SK-N-SH (cell line): ENCODE measurements at regions not wholly inside any gene's neighbourhood (a gene's known extent, or its start where the extent isn't known, plus 50 kb on each side); places are given as distances from the start of the nearest gene placed in this dataset.

ENCODE experiments used
- CTCF ChIP-seq: fragments of 200-600 bp; sonication (generic); IDR thresholded peaks from 2 replicates; pipeline ENCODE4 v1.6.1; 2017; ENCODE audit warnings: antibody characterized with exemption, mild to moderate bottlenecking, moderate library complexity
- ELF1 ChIP-seq: IDR thresholded peaks from 2 replicates; pipeline ENCODE4 v1.4.0; 2012
- EP300 ChIP-seq, 2 experiments: IDR thresholded peaks; 2 replicates each; pipeline versions ENCODE4 v1.4.0 to v1.6.1; 2012; ENCODE audit warnings: borderline replicate concordance in 1 of 2, low read depth in 1 of 2, low read length in 1 of 2
- EZH2phosphoT487 ChIP-seq: fragments of 200-600 bp; sonication (generic); IDR thresholded peaks from 2 replicates; pipeline ENCODE4 v1.6.1; 2017; ENCODE audit warnings: low read depth, mixed run types, mild to moderate bottlenecking, antibody characterized with exemption, moderate library complexity, borderline replicate concordance
- NRF1 ChIP-seq: IDR thresholded peaks from 2 replicates; pipeline ENCODE4 v1.6.1; 2012; ENCODE audit warnings: low read depth, mild to moderate bottlenecking, low read length
- PBX3 ChIP-seq: IDR thresholded peaks from 2 replicates; pipeline ENCODE4; 2012
- POLR2AphosphoS5 ChIP-seq: IDR thresholded peaks from 2 replicates; pipeline ENCODE4 v1.6.1; 2012; ENCODE audit warnings: low read depth, low read length
- RAD21 ChIP-seq: IDR thresholded peaks from 2 replicates; pipeline ENCODE4 v1.6.1; 2012; ENCODE audit warnings: mild to moderate bottlenecking, low read length
- RFX5 ChIP-seq: IDR thresholded peaks from 2 replicates; pipeline ENCODE4 v1.6.1; 2012; ENCODE audit warnings: mild to moderate bottlenecking, improper control_type of control experiment, low read length
- TAF1 ChIP-seq: IDR thresholded peaks from 2 replicates; pipeline ENCODE4 v1.6.1; 2012; ENCODE audit warnings: low read depth, mild to moderate bottlenecking, low read length, moderate library complexity, borderline replicate concordance
- TCF12 ChIP-seq: IDR thresholded peaks from 2 replicates; pipeline ENCODE4 v1.4.0; 2012
- USF1 ChIP-seq: IDR thresholded peaks from 2 replicates; pipeline ENCODE4 v1.4.0; 2012; ENCODE audit warnings: low read depth, borderline replicate concordance
- YY1 ChIP-seq: IDR thresholded peaks from 2 replicates; pipeline ENCODE4 v1.4.0; 2012; ENCODE audit warnings: low read depth, mild to moderate bottlenecking

DNA sequence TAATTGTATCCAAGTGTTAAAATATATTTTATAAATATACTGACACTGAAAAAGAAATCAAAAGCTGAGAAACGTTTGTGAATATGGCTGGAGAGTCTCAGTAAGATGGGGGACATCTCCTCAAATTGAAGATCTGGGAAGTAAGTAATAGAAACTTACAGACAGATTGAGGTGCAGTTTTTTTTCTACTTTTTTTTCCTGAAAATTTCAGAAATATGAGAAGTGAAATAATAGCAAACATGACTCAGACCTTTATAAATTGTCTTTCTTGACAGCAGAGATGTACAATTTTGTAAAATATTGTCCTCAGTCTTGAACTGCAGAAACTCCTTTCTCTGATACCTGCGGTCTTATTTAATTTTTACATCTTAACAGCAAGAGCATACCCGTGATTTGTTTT lies 347.1 kb downstream of the UTRN start:
- TF ChIP-seq TAF1 = no peak
- TF ChIP-seq RFX5 = no peak
- TF ChIP-seq CTCF = no peak
- no peak for TF ChIP-seq EZH2phosphoT487
- no peak for TF ChIP-seq YY1
- TF ChIP-seq EP300 (IDR thresholded peaks at IDR 0.05; ENCODE audit: borderline replicate concordance in 1 of 2, low read depth in 1 of 2, low read length in 1 of 2) = no peak
- TF ChIP-seq NRF1 = no peak
- TF ChIP-seq POLR2AphosphoS5 = no peak
- TF ChIP-seq RAD21 = no peak
- TF ChIP-seq USF1 = no peak
- TF ChIP-seq ELF1 = no peak
- no peak for TF ChIP-seq TCF12
- no peak for TF ChIP-seq PBX3
